Lung (tissue), 11 donors: ENCODE measurements at regions not wholly inside any gene's neighbourhood (a gene's known extent, or its start where the extent isn't known, plus 50 kb on each side); places are given as distances from the start of the nearest gene placed in this dataset.
"Not testable (repeated sequence)": the region's sequence is repeated elsewhere in the genome, so short reads cannot be mapped to it uniquely, and the experiment has no call there.

Experiments used
- ATAC-seq: fragments of 200-7000 bp; cut with Tn5 transposase; one replicate; pipeline ENCODE4 v1.9.1; 2020; ENCODE audit warnings: moderate number of reproducible peaks; ENCODE audit not compliant: insufficient read depth, low FRiP score
- DNase-seq, 3 donors: peaks; one replicate each; pipeline ENCODE4 v3.0.0-alpha.2; 2013 to 2017
- H3K27ac ChIP-seq, 2 donors: one replicate each; pipeline ENCODE4 v1.5.1; 2013; ENCODE audit warnings: mild to moderate bottlenecking in 2 of 2, moderate library complexity in 2 of 2, control low read depth in 1 of 2, inconsistent platforms in 1 of 2, low read depth in 1 of 2, low read length in 1 of 2
- H3K27me3 ChIP-seq, 3 donors: one replicate each; pipeline ENCODE4 v1.5.1; 2013; ENCODE audit warnings: low read length in 2 of 3; ENCODE audit not compliant: control insufficient read depth in 3 of 3, insufficient read depth in 3 of 3
- H3K36me3 ChIP-seq, 4 donors: one replicate each; pipeline ENCODE4 v1.5.1; 2013; ENCODE audit warnings: low read length in 4 of 4, mild to moderate bottlenecking in 1 of 4, moderate library complexity in 1 of 4; ENCODE audit not compliant: control insufficient read depth in 4 of 4, insufficient read depth in 4 of 4
- H3K4me1 ChIP-seq, 5 donors: one replicate each; pipeline ENCODE4 v1.5.1; 2013; ENCODE audit warnings: low read length in 5 of 5, mild to moderate bottlenecking in 2 of 5, moderate library complexity in 1 of 5; ENCODE audit not compliant: control insufficient read depth in 5 of 5, insufficient read depth in 5 of 5
- H3K4me3 ChIP-seq: one replicate; pipeline ENCODE4 v1.5.1; 2013; ENCODE audit warnings: mild to moderate bottlenecking, control low read depth, moderate library complexity
- H3K9ac ChIP-seq, 2 donors: one replicate each; pipeline ENCODE4 v1.5.1; 2013; ENCODE audit warnings: low read length in 2 of 2, control low read depth in 1 of 2; ENCODE audit not compliant: insufficient read depth in 1 of 2
- H3K9me3 ChIP-seq, 4 donors: one replicate each; pipeline ENCODE4 v1.5.1; 2013; ENCODE audit warnings: low read length in 3 of 4, mild to moderate bottlenecking in 1 of 4, moderate library complexity in 1 of 4; ENCODE audit not compliant: control insufficient read depth in 4 of 4, insufficient read depth in 3 of 4
- CTCF ChIP-seq: IDR thresholded peaks from 2 replicates; pipeline ENCODE4 v1.5.1; 2012; ENCODE audit warnings: mild to moderate bottlenecking; ENCODE audit errors: control extremely low read depth, extremely low read depth
- WGBS, 2 donors: extraction: QIAGEN DNeasy Blood & Tissue Kit; methylation state at CpG; one replicate each; pipeline ENCODE4 v1.1.7; 2013; 5-methylcytosine and 5-hydroxymethylcytosine counted together
- donor health status: control.
- donor health status: control.
- donor health status: Bipolar disorder and iron deficiency.
- donor health status: healthy.
- donor health status: DM: yes; HTN: yes; CAD: no.

GRCh38 chr2:224173210-224173609, 134.1 kb upstream of the SERPINE2 start:
- H3K9ac ChIP-seq, result no peak overlapping the region
- ATAC-seq, result no peak
- H3K36me3 ChIP-seq, result no peaks in the 10 kb centered on the region
- DNase-seq, result no peak
- H3K9me3 ChIP-seq, result peaks cover 0 to 1% (median 0%) of the 10 kb centered on the region in 4 donors
- H3K4me1 ChIP-seq, result peaks cover 0 to 2% (median 0%) of the 10 kb centered on the region in 5 donors
- no peak for TF ChIP-seq CTCF
- H3K27me3 ChIP-seq, result no peaks in the 10 kb centered on the region
- no peak overlapping the region for H3K27ac ChIP-seq
- H3K4me3 ChIP-seq, result no peak overlapping the region

- peaks cover 0 to 2% (median 0%) of the 10 kb centered on the region in 5 donors for H3K4me1 ChIP-seq
- no peak overlapping the region for H3K9ac ChIP-seq
- H3K27ac ChIP-seq, result no peak overlapping the region
- no peak for TF ChIP-seq CTCF
- peaks cover 0 to 1% (median 0%) of the 10 kb centered on the region in 4 donors for H3K9me3 ChIP-seq
- ATAC-seq (no peak), DNase-seq (no peak)
- 77 to 81% methylated on average over 3 of the region's 3 CpGs for WGBS, 2 donors
- no peaks in the 10 kb centered on the region for H3K27me3 ChIP-seq
- no peaks in the 10 kb centered on the region for H3K36me3 ChIP-seq
- H3K4me3 ChIP-seq, result no peak overlapping the region
These were observed 132.1 kb upstream of the SERPINE2 start for GRCh38 chr2:224171226-224171625.

- ATAC-seq, result no peak
- TF ChIP-seq CTCF, result no peak
- 86 to 87% methylated on average over 8 of the region's 8 CpGs for WGBS, 2 donors
- peaks cover 0 to 8% (median 0%) of the 10 kb centered on the region in 5 donors for H3K4me1 ChIP-seq
- H3K27ac ChIP-seq, result no peak overlapping the region
- H3K4me3 ChIP-seq, result no peak overlapping the region
- no peak overlapping the region for H3K9ac ChIP-seq
- H3K36me3 ChIP-seq, result no peaks in the 10 kb centered on the region
- DNase-seq, result no peak
- no peaks in the 10 kb centered on the region for H3K27me3 ChIP-seq
- H3K9me3 ChIP-seq, result peaks cover 0 to 1% (median 0%) of the 10 kb centered on the region in 4 donors
These were observed 130.8 kb upstream of the SERPINE2 start for GRCh38 chr2:224169847-224170246.

GRCh38 chr2:224167781-224168180, 128.7 kb upstream of the SERPINE2 start:
- DNase-seq, ATAC-seq, H3K36me3 ChIP-seq, H3K27ac ChIP-seq, H3K9me3 ChIP-seq, H3K9ac ChIP-seq, H3K4me3 ChIP-seq, H3K27me3 ChIP-seq, H3K4me1 ChIP-seq: not testable (repeated sequence)
